ENCODE measurements at regions not wholly inside any gene's neighbourhood (a gene's known extent, or its start where the extent isn't known, plus 50 kb on each side); places are given as distances from the start of the nearest gene placed in this dataset.

DNA sequence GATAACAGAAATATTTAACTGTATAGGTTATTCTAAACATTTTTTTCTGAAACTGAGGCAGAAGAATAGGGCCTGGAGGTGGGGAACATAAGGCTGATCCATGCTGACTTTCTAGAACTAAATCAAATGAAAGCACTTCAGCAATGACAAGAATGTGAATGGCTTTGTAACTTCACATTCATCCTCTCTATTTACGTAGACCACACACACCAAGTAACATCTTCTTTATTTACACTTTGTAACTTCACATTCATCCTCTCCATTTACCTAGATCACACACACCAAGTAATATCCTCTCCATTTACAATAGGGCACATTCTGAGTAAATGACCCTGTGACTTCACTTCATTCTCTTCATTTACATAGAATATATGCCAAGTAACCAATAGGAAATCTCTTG lies 251.8 kb upstream of the CDH9 start:
- TF ChIP-seq YY1 (IDR thresholded peaks at IDR 0.05; ENCODE audit: low read depth): no peak
- TF ChIP-seq EP300 (IDR thresholded peaks at IDR 0.05; ENCODE audit: borderline replicate concordance): no peak
- no peak for TF ChIP-seq CREB1 (IDR thresholded peaks at IDR 0.05; ENCODE audit: low read depth)
- TF ChIP-seq, protein P1, sequence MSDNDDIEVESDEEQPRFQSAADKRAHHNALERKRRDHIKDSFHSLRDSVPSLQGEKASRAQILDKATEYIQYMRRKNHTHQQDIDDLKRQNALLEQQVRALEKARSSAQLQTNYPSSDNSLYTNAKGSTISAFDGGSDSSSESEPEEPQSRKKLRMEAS (IDR thresholded peaks at IDR 0.05): no peak
- TF ChIP-seq FOXM1 (IDR thresholded peaks at IDR 0.05; ENCODE audit: borderline replicate concordance, low read depth): no peak

DNA sequence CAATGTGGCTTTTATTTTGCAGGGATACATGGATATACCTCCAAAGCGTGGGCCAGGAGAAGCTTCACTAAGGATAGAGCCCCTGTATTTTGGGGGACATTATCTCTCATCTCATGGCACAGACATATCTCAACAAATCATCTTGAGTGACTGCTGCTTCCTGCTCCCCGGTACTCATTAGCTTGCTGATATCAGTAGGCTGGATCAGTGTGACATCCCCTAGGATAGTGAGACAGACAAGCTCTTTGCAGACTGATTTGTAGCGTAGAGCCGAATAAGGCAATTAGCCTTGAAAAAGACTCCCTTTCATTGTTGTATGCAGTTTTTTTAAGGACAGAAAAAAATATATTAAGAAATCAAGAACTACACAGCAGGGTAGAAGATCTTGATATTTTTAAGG lies 237.7 kb upstream of the CDH9 start:
- TF ChIP-seq FOXM1 (IDR thresholded peaks at IDR 0.05; ENCODE audit: borderline replicate concordance, low read depth) (no peak), CEBPB (IDR thresholded peaks at IDR 0.05) (no peak), EGR1 (IDR thresholded peaks at IDR 0.05) (no peak), RAD21 (IDR thresholded peaks at IDR 0.05; ENCODE audit: low read depth) (no peak), EP300 (IDR thresholded peaks at IDR 0.05; ENCODE audit: borderline replicate concordance) (no peak), YY1 (IDR thresholded peaks at IDR 0.05; ENCODE audit: low read depth) (no peak), TAF1 (IDR thresholded peaks at IDR 0.05; ENCODE audit: low read depth) (no peak), CREB1 (IDR thresholded peaks at IDR 0.05; ENCODE audit: low read depth) (no peak), NFIC (IDR thresholded peaks at IDR 0.05) (no peak), TCF12 (IDR thresholded peaks at IDR 0.05; ENCODE audit: low read depth) (no peak), REST (IDR thresholded peaks at IDR 0.05; ENCODE audit: low read depth) (no peak), ZBTB7A (IDR thresholded peaks at IDR 0.05; ENCODE audit: low read depth) (no peak)
- TF ChIP-seq, protein P1 (IDR thresholded peaks at IDR 0.05): no peak
- TF ChIP-seq, protein P2, sequence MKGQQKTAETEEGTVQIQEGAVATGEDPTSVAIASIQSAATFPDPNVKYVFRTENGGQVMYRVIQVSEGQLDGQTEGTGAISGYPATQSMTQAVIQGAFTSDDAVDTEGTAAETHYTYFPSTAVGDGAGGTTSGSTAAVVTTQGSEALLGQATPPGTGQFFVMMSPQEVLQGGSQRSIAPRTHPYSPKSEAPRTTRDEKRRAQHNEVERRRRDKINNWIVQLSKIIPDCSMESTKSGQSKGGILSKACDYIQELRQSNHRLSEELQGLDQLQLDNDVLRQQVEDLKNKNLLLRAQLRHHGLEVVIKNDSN (IDR thresholded peaks at IDR 0.05): no peak

GRCh38 chr5:27275345-27275744 lies 237.0 kb upstream of the CDH9 start:
- TF ChIP-seq CREB1 (IDR thresholded peaks at IDR 0.05; ENCODE audit: low read depth): no peak

DNA sequence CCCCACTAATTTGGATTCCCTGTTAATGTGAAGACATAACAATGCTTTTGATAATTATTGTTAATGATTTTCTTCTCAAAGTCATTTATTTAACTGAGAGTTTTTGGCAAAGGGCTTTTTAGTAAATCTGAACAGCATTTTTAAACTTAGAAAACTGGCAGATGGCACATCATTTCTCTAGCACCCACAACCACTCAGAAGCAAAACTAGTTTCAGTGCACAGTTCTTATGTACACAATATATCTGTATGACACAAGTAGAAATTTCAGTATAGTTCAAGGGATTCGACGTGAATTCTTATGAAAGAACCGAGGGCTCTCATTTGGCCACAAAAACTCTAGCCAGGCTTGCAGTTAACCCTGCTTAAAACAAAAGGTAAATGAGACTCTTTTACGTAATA lies 231.4 kb upstream of the CDH9 start:
- TF ChIP-seq EGR1 (IDR thresholded peaks at IDR 0.05) (no peak), CEBPB (IDR thresholded peaks at IDR 0.05) (no peak), TCF12 (IDR thresholded peaks at IDR 0.05; ENCODE audit: low read depth) (no peak), YY1 (IDR thresholded peaks at IDR 0.05; ENCODE audit: low read depth) (no peak), ZBTB7A (IDR thresholded peaks at IDR 0.05; ENCODE audit: low read depth) (no peak), FOXM1 (IDR thresholded peaks at IDR 0.05; ENCODE audit: borderline replicate concordance, low read depth) (no peak), EP300 (IDR thresholded peaks at IDR 0.05; ENCODE audit: borderline replicate concordance) (no peak), RAD21 (IDR thresholded peaks at IDR 0.05; ENCODE audit: low read depth) (no peak), TAF1 (IDR thresholded peaks at IDR 0.05; ENCODE audit: low read depth) (no peak), TEAD4 (IDR thresholded peaks at IDR 0.05) (no peak), NFIC (IDR thresholded peaks at IDR 0.05) (no peak), REST (IDR thresholded peaks at IDR 0.05; ENCODE audit: low read depth) (no peak), CREB1 (IDR thresholded peaks at IDR 0.05; ENCODE audit: low read depth) (no peak)
- TF ChIP-seq, protein P1 (IDR thresholded peaks at IDR 0.05): no peak
- TF ChIP-seq, protein P2 (IDR thresholded peaks at IDR 0.05): no peak

DNA sequence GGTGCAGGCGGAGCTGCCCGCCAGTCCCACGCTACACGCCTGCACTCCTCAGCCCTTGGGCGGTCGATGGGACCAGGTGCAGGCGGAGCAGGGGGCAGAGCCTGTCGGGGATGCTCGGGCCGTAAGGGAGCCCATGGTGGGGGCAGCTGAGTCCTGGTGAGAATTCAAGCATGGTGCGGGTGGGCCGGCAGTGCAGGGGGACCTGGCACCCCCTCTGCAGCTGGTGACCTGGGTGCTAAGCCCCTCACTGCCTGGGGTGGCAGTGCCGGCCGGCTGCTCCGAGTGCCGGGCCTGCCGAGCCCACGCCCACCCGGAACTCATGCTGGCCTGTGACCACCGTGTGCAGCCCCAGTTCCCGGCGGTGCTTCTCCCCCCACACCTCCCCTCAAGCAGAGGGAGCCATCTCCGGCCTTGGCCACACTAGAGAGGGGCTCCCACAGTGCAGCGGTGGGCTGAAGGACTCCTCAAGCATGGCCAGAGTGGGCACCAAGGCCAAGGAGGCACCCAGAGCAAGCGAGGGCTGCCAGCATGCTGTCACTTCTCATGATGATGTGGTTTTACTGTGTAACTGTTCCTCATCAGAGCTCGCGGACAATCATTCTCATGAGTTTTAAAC lies 228.9 kb upstream of the CDH9 start:
- no peak for TF ChIP-seq YY1 (IDR thresholded peaks at IDR 0.05; ENCODE audit: low read depth)
- TF ChIP-seq CREB1 (IDR thresholded peaks at IDR 0.05; ENCODE audit: low read depth): no peak
- TF ChIP-seq, protein P1 (IDR thresholded peaks at IDR 0.05): no peak
- no peak for TF ChIP-seq REST (IDR thresholded peaks at IDR 0.05; ENCODE audit: low read depth)
- TF ChIP-seq EP300 (IDR thresholded peaks at IDR 0.05; ENCODE audit: borderline replicate concordance): no peak
- TF ChIP-seq TAF1 (IDR thresholded peaks at IDR 0.05; ENCODE audit: low read depth): no peak
- no peak for TF ChIP-seq NFIC (IDR thresholded peaks at IDR 0.05)

All from Ishikawa (cell line).